SW 1271 (cell line): ENCODE measurements at regions not wholly inside any gene's neighbourhood (a gene's known extent, or its start where the extent isn't known, plus 50 kb on each side); places are given as distances from the start of the nearest gene placed in this dataset.
A peak's percentile ranks its signal among the peaks of the same experiment; 100 is the strongest.
"Not testable (repeated sequence)": the region's sequence is repeated elsewhere in the genome, so short reads cannot be mapped to it uniquely, and the experiment has no call there.

Experiments
- DNase-seq, 2 experiments: peaks; one replicate each; lab custom pipeline; 2025; lab: John Stamatoyannopoulos, UW

GRCh38 chr2:144834363-144834762, 314.4 kb upstream of the ZEB2 start:
- no peak for DNase-seq

DNA sequence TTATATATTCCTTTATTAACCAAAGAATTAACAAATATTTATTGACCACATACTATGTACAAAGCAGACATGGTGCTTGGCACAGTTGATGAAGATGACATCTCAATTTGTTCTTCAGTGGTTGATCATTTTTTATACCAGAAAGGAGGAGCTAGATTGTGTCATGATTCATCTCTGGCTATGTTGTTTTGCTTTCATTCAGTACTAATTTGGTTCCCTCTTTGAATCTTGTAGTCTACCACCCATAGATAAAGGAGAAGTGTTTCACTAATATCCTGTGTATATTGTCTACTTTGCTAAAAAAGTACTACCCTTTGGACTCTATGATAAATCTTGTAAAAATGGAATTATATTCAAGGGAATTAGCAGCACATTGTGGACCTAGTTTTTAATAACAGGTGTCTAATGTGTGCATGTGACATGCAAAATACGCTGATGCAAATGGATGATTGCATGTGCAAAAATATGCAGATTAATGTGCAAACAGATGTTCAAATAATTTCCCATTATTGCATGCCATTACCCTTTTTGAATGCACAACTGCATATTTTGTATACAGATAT, 313.2 kb upstream of the ZEB2 start:
- no peak for DNase-seq

DNA sequence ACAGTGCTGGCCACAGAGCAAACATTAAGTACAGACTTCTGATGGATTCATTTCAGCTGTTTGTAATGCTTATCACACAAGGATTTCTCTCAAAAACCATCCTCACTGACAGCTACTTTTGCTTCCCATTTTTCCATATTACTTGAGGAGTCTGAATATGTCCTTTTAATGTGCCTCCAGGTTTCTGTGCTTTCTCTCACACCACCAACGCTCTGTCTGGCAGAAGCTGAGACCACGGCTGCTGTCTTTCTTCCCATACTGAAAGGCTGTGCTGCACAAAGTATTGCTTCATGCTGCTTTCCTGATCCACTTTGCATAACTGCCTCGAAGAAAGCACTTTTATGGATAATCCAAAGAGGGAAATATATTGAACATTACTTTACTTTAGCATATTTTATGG, 312.1 kb upstream of the ZEB2 start:
- DNase-seq = no peak

- DNase-seq = no peak
These were observed 310.6 kb upstream of the ZEB2 start for GRCh38 chr2:144830543-144830942.

DNA sequence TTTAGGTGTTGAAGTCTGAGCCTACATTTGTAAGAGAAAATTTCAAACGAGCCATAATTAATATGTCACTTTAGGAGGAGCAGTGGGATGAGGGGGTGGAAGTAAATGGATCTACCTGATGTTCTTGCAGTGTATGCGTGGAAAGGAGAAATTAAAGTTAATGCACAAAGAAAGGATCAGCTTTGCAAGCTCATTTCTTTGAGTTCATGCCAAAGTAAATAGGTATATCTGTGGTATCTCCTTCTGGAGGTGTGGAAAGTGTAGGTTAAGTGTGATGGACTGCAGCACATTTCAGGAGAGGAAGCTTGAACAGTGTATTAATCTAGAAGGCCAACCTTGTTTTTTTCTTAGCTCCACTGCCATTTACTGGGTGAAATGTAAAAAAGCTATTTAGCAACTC, 307.5 kb upstream of the ZEB2 start:
- no peak for DNase-seq

GRCh38 chr2:144826105-144826504, 306.2 kb upstream of the ZEB2 start:
- DNase-seq = no peak

GRCh38 chr2:144825331-144826020, 305.6 kb upstream of the ZEB2 start:
- DNase-seq = no peak

- no peak for DNase-seq
These were observed 304.6 kb upstream of the ZEB2 start for GRCh38 chr2:144824306-144825080.

- DNase-seq = no peak
These were observed 303.0 kb upstream of the ZEB2 start for GRCh38 chr2:144822966-144823365.

DNA sequence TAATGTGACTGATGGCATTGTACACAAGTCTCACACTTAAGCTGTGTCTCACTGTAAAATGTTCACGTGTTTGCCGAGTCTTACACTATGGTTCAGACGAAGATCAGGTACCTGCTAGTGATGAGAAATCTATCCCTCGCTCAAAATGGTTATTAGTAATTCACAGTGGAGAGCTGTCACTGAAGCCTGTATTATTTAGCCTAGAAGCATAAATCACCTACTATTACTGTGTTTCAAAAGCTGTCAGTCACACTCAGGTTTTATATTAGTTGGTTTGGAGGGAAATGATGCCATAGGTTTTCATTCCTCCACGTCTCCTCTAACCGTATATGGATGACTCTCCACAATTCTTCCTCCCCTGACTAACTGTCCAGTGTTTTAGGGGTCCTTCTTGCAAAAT, 292.4 kb upstream of the ZEB2 start:
- no peak for DNase-seq

DNA sequence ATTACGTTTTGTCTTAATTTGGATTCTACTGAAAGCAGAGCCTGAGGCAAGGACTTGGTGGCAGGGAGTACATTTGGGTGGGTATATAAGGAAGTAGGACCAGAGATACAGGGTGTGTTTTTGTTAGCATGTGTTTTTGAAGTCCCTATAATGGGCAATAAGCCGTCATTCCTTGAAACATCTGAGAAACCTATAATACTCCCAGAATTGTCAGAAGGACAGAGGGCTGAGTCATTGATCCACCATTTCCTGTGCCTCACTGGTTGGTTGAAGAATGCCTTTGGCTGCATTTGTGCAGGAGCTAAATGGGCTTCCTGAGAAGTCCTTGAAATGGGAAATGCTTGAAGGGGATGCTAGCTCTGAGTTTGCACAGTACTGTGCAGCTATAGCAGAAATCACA, 281.8 kb upstream of the ZEB2 start:
- peak in 1 of 2 experiments; percentile 43 for DNase-seq

GRCh38 chr2:144801325-144801724, 281.4 kb upstream of the ZEB2 start:
- no peak for DNase-seq

DNA sequence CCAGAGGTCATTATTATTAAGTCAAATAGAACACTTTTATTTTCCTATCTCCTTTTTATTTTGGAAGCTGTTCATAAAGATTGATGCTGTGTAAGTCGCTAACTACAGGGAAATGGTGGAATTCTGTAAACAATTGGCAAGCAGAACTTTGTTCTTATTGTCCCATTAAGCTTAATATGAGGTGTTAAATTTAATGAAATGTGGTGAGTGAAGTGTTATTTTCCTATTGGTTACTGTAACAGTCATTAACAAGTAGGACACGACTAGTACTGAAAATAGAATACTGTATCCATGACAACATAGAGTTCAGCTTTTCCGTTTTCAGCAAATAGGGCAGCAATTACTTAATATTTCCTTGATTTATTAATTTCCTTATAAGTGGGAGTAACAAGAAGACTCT, 279.1 kb upstream of the ZEB2 start:
- DNase-seq = no peak

DNA sequence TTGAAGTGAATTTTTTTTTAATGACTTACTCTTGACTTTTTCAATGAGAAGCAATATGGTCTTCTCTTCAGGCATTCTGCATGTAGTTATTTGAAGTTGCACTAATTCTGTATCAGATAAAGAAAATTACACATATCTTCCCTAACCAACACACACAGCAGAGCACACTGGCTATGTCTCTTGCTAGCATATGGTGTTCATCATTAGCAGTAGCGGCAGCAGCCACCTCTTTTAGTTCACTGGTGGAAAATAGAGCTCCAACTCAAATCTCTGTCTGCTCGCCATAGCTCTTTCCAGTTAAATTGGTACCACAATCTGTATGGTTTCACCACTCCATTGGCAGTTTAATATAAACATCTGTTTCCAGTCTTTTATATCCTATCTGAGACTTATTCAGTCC, 278.1 kb upstream of the ZEB2 start:
- DNase-seq = no peak

DNA sequence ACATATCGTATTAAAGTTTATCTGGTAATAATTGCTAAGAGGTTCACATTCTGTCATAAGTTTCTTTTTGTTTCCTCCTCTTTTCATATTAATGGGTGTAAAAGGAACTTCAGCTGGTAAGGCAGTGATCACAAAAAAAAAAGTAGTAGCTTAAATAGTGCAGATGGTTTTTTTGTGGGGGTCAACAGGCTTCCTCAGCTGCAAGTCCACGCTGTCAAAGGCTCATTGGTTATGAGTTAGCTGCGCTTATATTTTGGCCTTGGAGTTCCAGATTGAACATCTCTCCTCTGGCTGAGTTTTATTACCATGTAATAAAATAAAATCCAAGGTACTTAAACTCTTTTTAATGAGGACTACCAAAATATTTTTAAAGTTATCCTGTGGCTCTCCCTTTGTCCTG, 277.0 kb upstream of the ZEB2 start:
- DNase-seq = no peak

DNA sequence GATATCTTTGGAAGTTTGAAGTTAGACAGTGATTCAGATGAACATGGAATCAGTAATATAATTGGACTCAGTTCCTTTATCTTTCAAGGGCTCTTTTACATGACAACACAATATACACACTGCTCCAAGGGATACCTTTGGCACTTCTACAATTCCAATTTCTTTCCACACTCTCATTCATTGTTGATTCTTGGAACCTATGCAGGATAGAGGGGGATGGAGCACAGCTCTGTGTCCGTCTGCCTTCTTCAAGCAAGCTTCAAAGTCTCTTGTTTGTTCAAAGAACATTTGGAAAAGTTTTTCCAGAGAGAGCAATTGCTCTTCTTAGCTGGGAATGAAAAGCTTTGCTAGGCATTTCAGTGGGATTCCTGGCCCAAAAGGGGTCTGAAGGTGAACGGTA, 276.2 kb upstream of the ZEB2 start:
- no peak for DNase-seq

- DNase-seq = no peak
These were observed 265.3 kb upstream of the ZEB2 start for GRCh38 chr2:144785253-144785652.

GRCh38 chr2:144780983-144781382, 261.1 kb upstream of the ZEB2 start:
- DNase-seq = no peak

- DNase-seq = no peak
These were observed 256.8 kb upstream of the ZEB2 start for GRCh38 chr2:144776766-144777165.

- DNase-seq = no peak
These were observed 254.9 kb upstream of the ZEB2 start for GRCh38 chr2:144774809-144775208.

GRCh38 chr2:144771348-144771747, 251.4 kb upstream of the ZEB2 start:
- no peak for DNase-seq

GRCh38 chr2:144770616-144771230, 250.8 kb upstream of the ZEB2 start:
- DNase-seq = no peak

DNA sequence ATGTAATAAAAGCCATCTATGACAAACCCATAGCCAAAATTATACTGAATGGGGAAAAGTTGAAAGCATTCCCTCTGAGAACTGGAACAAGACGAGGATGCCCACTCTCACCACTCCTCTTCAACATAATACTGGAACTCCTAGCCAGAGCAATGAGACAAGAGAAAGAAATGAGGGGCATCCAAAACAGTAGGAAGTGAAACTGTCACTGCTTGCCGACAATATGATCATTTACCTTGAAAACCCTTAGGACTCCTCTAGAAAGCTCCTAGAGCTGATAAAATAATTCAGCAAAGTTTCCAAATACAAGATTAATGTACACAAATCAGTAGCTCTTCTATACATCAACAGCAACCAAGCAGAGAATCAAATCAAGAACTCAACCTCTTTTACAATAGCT, 241.0 kb upstream of the ZEB2 start:
- not testable (repeated sequence) for DNase-seq
